HPDE6-E6E7 (cell line): ENCODE measurements at regions not wholly inside any gene's neighbourhood (a gene's known extent, or its start where the extent isn't known, plus 50 kb on each side); places are given as distances from the start of the nearest gene placed in this dataset.

ENCODE experiments used
- DNase-seq: peaks from one replicate; pipeline ENCODE4 v3.0.0; 2011; ENCODE audit warnings: missing footprints; ENCODE audit errors: extremely low spot score

- DNase-seq, result no peak
Observed at GRCh38 chr6:44660561-44661220, 273.2 kb downstream of the CDC5L start.

- peak; percentile 38 for DNase-seq
Observed at GRCh38 chr6:44661221-44662008, 273.9 kb downstream of the CDC5L start.

DNA sequence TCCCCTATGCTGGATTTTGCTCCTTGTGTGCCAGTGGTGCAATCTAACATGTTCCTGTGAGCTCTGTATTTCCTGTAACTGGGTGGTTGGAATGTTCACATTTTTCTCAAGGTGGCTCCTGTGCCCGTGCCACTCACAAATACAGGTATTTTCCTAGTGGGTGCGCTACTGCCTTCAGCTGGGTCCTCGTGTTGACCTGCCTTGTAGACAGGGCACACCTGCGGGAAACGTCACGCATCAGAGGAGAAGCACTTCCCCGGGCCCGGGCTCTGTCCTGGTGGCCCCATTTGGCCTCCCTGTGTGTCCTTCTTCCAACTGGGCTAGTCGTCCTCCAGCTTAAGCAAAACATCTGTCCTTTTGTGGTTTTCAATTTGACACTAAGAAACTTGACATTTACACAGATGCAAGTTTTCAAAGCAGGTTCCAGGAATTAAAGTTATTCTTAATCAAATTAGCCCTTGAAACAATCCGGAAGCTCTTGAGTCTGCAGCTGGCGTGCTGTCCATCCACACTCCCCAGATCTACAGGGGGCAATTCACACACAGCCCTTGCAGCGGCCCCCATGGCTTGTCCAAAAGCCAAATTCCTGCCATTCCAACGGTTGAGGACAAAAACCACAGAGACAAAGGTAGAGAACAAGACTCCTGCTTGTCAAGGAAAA, 275.1 kb downstream of the CDC5L start:
- no peak for DNase-seq

DNA sequence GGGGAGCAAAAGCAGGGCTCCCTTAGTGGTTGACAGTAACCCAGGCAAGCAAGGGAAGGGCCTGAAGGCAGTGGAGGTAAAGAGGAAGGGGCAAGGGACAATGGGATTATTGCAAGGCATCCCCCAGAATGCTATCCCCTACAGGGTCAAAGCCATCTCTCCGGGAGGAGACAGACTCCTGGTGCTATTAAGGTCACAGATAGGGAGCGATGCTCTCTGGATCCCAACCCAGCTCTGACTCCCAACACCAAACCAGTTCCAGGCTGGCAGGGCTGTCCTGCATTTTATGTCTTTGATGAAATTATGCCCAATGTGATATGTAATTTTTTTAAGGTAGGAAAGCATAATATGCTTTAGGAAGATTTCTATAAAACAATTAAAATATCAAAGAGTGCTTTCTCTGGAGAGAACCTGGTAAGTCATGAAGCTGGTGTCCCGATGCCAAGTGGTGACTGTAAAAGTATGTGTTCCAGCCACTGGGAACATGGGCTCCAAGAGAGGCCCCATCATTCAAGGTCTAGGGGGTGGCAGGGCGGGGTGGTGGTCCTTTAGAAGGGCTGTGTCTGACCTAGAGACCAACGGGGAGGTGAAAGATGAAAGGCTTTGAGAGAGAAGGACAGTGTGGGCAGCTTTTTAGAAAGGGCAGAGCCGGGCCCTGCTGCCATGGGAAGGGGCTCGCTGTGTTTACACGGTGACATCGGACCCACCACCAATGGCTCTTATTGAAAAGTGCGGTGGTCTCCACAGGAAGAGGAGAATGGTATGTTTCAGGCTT, 276.5 kb downstream of the CDC5L start:
- no peak for DNase-seq

- DNase-seq, result no peak
Observed at GRCh38 chr6:44664716-44665115, 277.2 kb downstream of the CDC5L start.

DNA sequence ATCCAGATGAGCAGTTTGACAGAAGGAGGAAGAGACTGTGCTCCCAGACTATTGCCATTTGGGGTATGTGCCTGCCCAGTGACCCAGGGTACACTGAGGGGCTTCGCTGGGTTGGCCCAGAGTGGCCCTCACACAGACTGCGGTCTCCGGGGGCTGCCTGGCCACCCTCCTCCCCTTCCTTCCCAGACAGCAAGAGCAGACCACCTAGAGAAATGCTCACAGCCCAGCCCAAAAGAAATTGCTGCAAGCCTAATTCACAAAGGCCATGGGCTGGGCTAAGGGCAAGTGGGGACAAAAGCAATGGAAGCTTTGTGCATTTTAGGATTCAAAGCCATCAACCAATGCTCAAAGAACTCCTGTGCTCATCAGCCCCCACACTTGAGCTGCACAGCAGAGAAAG, 277.6 kb downstream of the CDC5L start:
- DNase-seq, result no peak

DNA sequence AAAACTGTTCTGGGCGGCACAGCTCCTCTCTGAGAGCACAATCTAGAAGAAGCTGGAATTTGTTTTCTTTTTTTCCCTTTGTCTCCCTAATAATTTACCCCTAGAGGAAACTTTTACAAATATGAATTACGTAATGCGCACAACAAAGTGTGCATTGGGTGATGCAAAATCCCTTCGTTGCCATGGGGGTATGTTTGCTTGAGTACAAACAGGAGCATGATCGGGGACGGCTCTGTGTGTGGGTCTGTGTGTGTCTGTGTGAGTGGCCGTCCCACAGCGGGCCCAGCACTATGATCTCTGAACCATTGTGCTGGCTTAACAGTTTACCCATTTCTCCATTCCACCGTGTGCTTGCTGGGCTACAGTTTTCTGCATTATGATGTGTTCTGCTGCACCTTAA, 278.2 kb downstream of the CDC5L start:
- no peak for DNase-seq

- DNase-seq, result no peak
Observed at GRCh38 chr6:44666324-44666723, 278.8 kb downstream of the CDC5L start.

DNA sequence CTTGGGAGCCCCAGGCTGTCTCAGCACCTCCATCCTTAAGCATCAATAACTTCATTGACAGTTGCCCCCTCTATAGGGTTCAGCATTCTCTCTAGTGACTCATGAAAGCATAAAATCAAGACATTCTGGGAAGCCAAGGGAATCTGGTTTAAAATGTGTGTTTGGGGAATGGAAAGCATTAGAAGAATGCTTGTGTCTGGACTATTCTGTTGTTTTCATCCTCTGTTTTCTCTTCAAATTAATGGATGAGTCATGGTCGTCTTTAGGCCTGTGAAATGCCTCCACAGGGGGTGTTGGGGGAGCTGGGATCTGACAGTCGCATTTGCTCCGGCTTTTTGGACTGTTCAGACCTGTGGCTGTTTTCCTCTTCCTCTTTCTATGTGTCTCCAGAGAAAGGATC, 279.7 kb downstream of the CDC5L start:
- DNase-seq, result no peak

DNA sequence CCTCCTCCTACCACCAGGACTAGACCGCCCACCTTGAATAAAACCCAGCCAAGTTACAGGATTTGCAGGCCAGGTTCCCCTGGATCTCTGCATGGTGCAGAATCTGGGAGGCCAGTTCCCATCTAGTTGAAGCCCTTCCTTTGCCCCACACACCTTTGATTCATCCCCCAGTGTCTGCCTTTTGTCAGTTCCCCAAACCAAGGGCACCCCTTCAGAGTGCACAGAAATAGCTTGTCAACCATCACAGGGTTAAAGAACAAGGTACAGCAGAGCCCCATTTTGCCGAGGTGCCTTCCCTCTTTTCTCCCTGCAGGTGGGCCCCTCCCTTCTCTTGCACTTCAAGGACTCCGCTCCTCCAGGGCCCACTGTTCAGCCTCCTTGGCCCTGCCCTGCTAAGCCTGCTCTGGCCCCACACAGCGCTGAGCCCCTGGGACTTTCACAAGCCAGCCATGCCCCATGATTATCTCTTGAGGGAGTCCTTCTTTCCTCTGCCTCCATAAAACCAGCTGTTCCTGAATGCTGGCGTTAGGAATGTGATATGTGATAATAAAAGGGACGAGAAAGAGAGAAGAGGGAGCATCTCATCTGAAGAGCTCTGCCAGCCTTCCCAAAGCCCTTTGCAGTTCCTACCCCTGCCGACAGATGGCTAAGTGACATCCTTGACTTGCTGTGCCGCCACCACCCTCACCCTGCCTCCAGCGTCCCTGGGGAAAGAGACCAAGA, 280.3 kb downstream of the CDC5L start:
- no peak for DNase-seq

DNA sequence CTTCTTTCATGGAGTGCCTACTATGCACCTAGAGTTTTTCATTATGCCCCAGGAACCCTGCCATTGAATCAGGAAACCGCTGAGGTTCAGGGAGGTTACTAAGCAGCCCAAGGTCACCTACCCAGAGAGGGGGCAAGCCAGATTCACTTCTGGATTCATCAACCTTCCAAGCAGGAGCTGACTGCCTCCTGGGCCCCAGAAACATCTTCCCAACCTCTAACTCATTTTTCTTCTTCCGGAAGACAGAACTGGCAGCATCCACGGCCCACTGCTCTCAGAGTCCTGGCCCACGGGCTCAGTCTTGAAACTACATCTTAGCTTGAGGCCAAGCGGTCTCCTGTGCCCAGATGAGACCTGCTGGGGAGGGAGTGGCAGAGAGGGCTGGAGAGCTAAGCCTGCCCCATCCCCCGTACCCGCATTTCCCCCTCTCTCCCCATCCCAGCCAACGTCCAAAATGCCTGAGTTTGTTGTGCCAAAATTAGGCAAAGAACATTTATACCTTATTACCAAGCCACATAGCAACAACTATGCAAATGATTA, 281.0 kb downstream of the CDC5L start:
- no peak for DNase-seq

- DNase-seq, result no peak
Observed at GRCh38 chr6:44668976-44669934, 281.7 kb downstream of the CDC5L start.

DNA sequence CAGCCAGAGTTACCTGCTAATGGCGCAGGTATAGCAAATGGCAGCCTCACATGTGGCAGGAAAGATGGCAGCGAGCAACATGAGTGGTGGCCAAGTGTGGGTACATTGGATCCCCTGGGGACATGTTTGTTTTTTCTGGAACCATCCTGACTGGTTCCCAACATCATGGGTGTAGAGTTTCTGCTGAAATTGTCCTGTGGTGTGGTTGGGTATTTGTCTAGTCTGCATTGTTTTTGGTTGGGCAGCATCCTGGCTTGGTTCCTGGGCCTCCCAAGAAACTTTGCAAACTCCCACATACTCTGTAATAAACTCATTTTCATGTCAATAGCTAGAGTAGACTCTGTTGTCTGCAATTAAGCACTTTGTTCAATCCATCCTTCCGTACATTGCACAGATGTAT, 282.6 kb downstream of the CDC5L start:
- no peak for DNase-seq

DNA sequence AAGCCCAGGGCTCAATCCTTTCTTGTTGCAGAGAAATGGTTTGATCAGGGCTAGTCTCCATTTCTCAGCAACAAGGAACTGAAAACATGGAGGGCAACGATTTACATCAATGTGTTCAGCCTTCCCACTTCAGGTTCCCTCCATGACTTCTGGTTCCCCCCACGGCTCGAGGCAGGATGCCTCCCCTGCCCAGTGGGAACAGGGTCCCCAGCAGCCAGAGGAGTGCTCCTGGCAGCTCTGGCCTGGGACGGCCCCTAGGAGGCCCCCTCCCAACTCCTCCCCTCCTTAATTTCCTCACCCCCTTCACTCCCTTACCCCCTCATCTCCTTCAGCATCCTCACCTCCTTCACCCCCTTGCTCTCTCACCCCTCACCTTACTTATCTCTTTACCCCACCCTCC, 283.8 kb downstream of the CDC5L start:
- DNase-seq, result no peak

- no peak for DNase-seq
Observed at GRCh38 chr6:44672086-44672485, 284.6 kb downstream of the CDC5L start.

GRCh38 chr6:44672841-44673240, 285.3 kb downstream of the CDC5L start:
- DNase-seq, result peak; percentile 43

DNA sequence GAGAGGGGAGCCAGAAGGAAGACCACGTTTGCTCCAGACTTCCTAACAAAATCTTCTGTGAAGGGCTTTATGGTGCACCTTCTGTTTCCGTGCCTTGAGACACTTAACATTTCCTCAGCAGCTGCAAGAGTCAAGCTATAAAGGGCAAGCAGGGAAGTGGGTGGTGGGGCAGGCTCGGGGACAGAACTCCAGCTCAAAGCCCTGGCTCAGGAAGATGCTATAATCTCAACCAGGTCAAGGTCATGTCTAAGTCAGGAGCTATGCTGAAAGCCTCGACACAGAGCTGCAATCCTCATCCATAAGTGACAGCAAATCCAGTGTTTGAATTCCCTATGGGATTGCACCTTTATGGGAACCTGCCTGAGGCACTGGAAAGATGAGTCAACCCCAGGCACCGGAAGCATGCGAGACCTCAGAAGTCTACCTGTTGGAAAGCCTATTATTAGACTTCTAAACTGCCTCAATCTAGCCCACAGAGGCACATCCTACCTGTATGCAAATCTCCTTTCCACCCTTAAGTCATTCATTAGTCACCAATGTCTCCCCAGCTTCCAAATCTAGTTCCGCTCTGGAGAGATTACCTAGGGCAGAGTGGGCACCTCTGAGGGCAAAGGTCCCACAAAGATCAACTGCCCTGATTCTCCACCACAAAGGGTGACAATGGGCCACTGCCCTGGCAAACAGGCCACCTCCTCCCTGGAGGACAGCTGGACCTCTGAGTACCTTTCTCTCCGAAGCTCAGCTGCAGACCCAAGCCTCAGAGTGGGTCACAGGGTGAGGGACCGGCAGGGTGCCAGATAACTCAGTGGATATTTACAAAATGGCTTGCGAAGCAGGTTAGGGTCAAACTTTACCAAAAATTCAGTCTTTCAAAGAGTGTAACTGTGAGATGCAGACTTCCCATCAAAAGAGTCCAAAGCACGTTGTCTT, 287.0 kb downstream of the CDC5L start:
- peak; percentile 29 for DNase-seq

- DNase-seq, result no peak
Observed at GRCh38 chr6:44675449-44675848, 287.9 kb downstream of the CDC5L start.

DNA sequence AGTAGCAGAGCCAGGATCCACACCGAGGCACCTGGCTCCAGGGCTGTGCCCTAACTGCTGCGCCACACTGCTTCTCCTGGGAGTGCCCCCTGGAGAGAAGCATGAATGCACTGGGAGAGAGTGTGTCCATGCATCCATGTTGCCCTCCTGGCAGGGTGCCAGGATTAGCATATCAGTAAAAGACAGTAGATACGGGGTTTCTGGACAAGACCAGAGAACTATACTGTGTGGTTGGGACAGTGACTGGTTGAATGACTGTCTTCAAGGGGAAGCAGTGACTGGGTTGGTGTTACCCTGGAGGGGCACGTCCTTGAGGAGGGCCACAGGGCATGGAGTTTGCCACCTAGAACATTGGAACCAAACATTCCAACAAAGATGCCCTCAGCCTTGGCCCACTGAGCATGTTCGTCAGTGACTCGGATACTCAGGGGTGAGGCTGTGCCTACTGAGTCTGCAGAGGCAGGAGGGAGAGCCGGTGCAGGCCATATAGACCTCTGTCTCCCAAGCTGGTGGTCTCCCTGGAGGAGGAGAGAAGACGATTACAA, 288.8 kb downstream of the CDC5L start:
- DNase-seq, result no peak
